DND-41 (cell line): ENCODE measurements at regions not wholly inside any gene's neighbourhood (a gene's known extent, or its start where the extent isn't known, plus 50 kb on each side); places are given as distances from the start of the nearest gene placed in this dataset.
A peak's percentile ranks its signal among the peaks of the same experiment; 100 is the strongest.

ENCODE experiments used
- ATAC-seq: fragments of 200-7000 bp; cut with Tn5 transposase; 3 replicates; pipeline ENCODE4 v1.9.1; 2021; ENCODE audit warnings: low read depth; ENCODE audit not compliant: insufficient read depth
- DNase-seq: peaks from one replicate; pipeline ENCODE4 v3.0.0-alpha.2; 2020
- H2AFZ ChIP-seq: 2 replicates; pipeline ENCODE4 v1.6.0; 2012; ENCODE audit warnings: low read depth, low read length
- H3K27ac ChIP-seq: 2 replicates; pipeline ENCODE4 v1.5.1; 2012; ENCODE audit warnings: low read length, inconsistent platforms
- H3K27me3 ChIP-seq: fragments of 200-600 bp; sonication (generic); 2 replicates; pipeline ENCODE4 v1.6.0; 2012; ENCODE audit warnings: low read length, mild to moderate bottlenecking, inconsistent platforms; ENCODE audit not compliant: insufficient read depth, poor library complexity
- H3K36me3 ChIP-seq: 2 replicates; pipeline ENCODE4 v1.5.1; 2012; ENCODE audit warnings: low read length, inconsistent platforms; ENCODE audit not compliant: insufficient read depth
- H3K4me1 ChIP-seq: 2 replicates; pipeline ENCODE4 v1.5.1; 2012; ENCODE audit warnings: mild to moderate bottlenecking, low read length; ENCODE audit not compliant: insufficient read depth
- H3K4me2 ChIP-seq: 2 replicates; pipeline ENCODE4 v1.6.0; 2012; ENCODE audit warnings: mild to moderate bottlenecking, moderate library complexity, low read length, inconsistent platforms; ENCODE audit not compliant: insufficient read depth
- H3K4me3 ChIP-seq, 2 experiments: fragments of 200-600 bp in 1 of 2; shearing (Covaris generic) in 1 of 2; 2 replicates each; pipeline ENCODE4 v1.5.1; 2012 to 2016; ENCODE audit warnings: inconsistent platforms in 2 of 2, low read length in 2 of 2, mild to moderate bottlenecking in 2 of 2, low read depth in 1 of 2, moderate library complexity in 1 of 2
- H3K79me2 ChIP-seq: 2 replicates; pipeline ENCODE4 v1.6.0; 2012; ENCODE audit warnings: low read length, inconsistent platforms; ENCODE audit not compliant: insufficient read depth
- H3K9ac ChIP-seq: 2 replicates; pipeline ENCODE4 v1.6.0; 2012; ENCODE audit warnings: low read depth, mild to moderate bottlenecking, inconsistent platforms, low read length, moderate library complexity
- H3K9me3 ChIP-seq: 2 replicates; pipeline ENCODE4 v1.5.1; 2012; ENCODE audit warnings: low read length, moderate library complexity, mild to moderate bottlenecking, inconsistent platforms; ENCODE audit not compliant: insufficient read depth, severe bottlenecking
- H4K20me1 ChIP-seq: 2 replicates; pipeline ENCODE4 v1.6.0; 2012; ENCODE audit warnings: low read length; ENCODE audit not compliant: insufficient read depth
- CTCF ChIP-seq: IDR thresholded peaks from 2 replicates; pipeline ENCODE4 v1.5.1; 2012; ENCODE audit warnings: borderline replicate concordance, low read length, moderate library complexity, mild to moderate bottlenecking; ENCODE audit not compliant: poor library complexity, severe bottlenecking; ENCODE audit errors: extremely low read depth
- EZH2 ChIP-seq: IDR thresholded peaks from 3 replicates; pipeline ENCODE4 v1.6.1; 2012; ENCODE audit warnings: borderline replicate concordance, low read depth, mild to moderate bottlenecking, moderate library complexity, low read length, inconsistent platforms; ENCODE audit not compliant: severe bottlenecking

GRCh38 chr11:106585061-106585460 lies 433.2 kb downstream of the GUCY1A2 start:
- Histone ChIP-seq H2AFZ (0 out of 2 replicates have a peak overlapping the region, but pooled peaks have one; percentile 1), H3K4me1 (peaks cover 9% of the 10 kb centered on the region; the same call in 1 of the 2 replicates), H3K4me2 (no peak overlapping the region), H3K27me3 (no peaks in the 10 kb centered on the region), H3K36me3 (no peaks in the 10 kb centered on the region), H3K79me2 (no peaks in the 10 kb centered on the region), H3K9ac (no peak overlapping the region), H3K9me3 (peaks cover 11% of the 10 kb centered on the region), H3K4me3 (no peak overlapping the region), H4K20me1 (no peaks in the 10 kb centered on the region), H3K27ac (no peak overlapping the region)
- TF ChIP-seq EZH2 = no peak
- TF ChIP-seq CTCF = peak; percentile 49
- ATAC-seq (no peak), DNase-seq (no peak)

GRCh38 chr11:106594751-106595351 lies 423.4 kb downstream of the GUCY1A2 start:
- ATAC-seq (peak; percentile 97), DNase-seq (peak; percentile 96)
- no peak overlapping the region; a peak in 1 of 4 replicates for H3K4me3 ChIP-seq
- H3K27me3 ChIP-seq = no peaks in the 10 kb centered on the region
- H2AFZ ChIP-seq = peak overlapping the region; percentile 8; the same call in 1 of the 2 replicates
- TF ChIP-seq CTCF (no peak), EZH2 (no peak)
- H3K4me2 ChIP-seq = peak overlapping the region; percentile 50
- no peaks in the 10 kb centered on the region for H3K79me2 ChIP-seq
- H3K9me3 ChIP-seq = peaks cover 14% of the 10 kb centered on the region
- no peaks in the 10 kb centered on the region for H3K36me3 ChIP-seq
- H3K9ac ChIP-seq = peak overlapping the region; percentile 58
- peak overlapping the region; percentile 98 for H3K27ac ChIP-seq
- H3K4me1 ChIP-seq = peaks cover 54% of the 10 kb centered on the region
- no peaks in the 10 kb centered on the region for H4K20me1 ChIP-seq

- Histone ChIP-seq H3K27ac (no peak overlapping the region), H3K27me3 (no peaks in the 10 kb centered on the region), H2AFZ (peak overlapping the region; percentile 27; the same call in 1 of the 2 replicates), H3K9ac (no peak overlapping the region), H4K20me1 (no peaks in the 10 kb centered on the region), H3K4me3 (no peak overlapping the region), H3K4me1 (peaks cover 12% of the 10 kb centered on the region), H3K9me3 (peaks cover 9% of the 10 kb centered on the region), H3K79me2 (no peaks in the 10 kb centered on the region), H3K36me3 (no peaks in the 10 kb centered on the region), H3K4me2 (no peak overlapping the region)
- no peak for TF ChIP-seq CTCF
- no peak for TF ChIP-seq EZH2
- DNase-seq (no peak), ATAC-seq (0 out of 3 replicates have a peak, but pooled peaks have one; percentile 20)
These were observed 416.5 kb downstream of the GUCY1A2 start for GRCh38 chr11:106601684-106602297.
